ENCODE measurements at regions not wholly inside any gene's neighbourhood (a gene's known extent, or its start where the extent isn't known, plus 50 kb on each side); places are given as distances from the start of the nearest gene placed in this dataset.
A peak's percentile ranks its signal among the peaks of the same experiment; 100 is the strongest.

DNA sequence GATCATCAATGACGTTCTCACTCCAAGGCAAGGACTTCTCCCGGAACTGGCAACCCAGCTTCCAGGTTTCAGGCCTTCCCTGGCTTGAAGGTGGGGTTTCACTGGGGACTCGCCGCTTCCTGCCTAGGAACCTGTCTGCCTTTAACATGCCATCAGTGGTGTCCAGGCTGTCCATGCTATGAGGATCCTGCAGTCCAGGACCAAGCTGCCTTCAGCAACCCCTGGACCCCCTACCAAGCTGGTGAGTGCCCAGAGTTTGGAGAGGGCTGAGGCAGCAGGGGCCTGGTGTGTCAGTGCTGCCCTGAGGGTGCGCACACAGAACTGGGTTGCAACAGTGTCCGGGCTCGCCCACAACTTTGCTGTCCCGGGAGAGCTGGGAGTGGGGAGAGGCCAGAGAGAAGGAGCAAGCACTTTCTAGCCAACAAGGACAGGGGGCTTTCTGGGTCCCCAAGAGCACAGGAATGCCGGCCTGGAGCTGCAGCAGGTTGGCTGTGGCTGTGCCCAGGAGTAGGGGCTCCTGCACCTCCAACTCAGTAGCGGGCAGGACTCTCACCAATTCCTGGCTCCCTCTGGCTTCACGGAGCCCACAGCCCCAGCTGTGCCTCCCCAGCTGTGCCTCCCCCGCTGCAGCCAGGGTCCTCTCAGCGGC is 1563.2 kb upstream of the MIR17HG start:
- Histone ChIP-seq H3K4me1 (replicated peaks in 1 of 2) (no peaks in the 10 kb centered on the region), H3K27ac (no peak overlapping the region), H3K4me3 (no peak overlapping the region)
- no peak for ATAC-seq (replicated peaks in 6 of 8)
- in situ Hi-C loops (cut with MboI; ENCODE audit: low pct_unique_long_range_greater_than_20kb in 2 of 9, low sequenced_read_pairs in 9 of 9, unreplicated experiment in 9 of 9), result no loop called here
- WGBS, 10 experiments, result 10 to 100% (median 67%) methylated on average over 2 to 5 of the region's 13 CpGs; no CpG with 5 or more reads in 3 of the 10 experiments

DNA sequence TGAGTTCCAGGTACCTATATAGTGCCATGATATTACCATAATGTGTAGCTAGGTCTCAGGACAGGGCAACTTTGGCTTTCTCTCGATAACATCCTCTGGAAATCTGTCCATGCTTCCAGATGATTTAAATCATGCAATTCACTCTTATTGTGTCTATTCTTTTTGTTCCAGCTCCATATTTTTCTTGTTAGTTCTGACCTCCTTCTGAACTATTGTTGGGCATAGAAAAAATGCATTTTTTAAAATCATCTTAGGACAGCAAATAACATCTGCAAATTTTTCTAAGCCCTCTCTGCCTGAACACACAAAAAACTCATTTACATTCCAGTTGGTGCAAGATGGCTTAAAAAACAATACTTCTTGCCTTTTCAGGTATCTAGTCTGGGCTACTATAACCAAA is 1561.0 kb upstream of the MIR17HG start:
- 0 to 100% (median 89%) methylated on average over 1 of the region's 1 CpG; no CpG with 5 or more reads in 2 of the 10 experiments for WGBS, 10 experiments
- no peak for ATAC-seq (replicated peaks in 6 of 8)
- Histone ChIP-seq H3K4me1 (replicated peaks in 1 of 2) (no peaks in the 10 kb centered on the region), H3K27ac (no peak overlapping the region), H3K4me3 (no peak overlapping the region)
- in situ Hi-C loops (cut with MboI; ENCODE audit: low pct_unique_long_range_greater_than_20kb in 2 of 9, low sequenced_read_pairs in 9 of 9, unreplicated experiment in 9 of 9), result no loop called here

- H3K27ac ChIP-seq, result no peak overlapping the region
- no peaks in the 10 kb centered on the region for H3K4me1 ChIP-seq (replicated peaks in 1 of 2)
- no peak for ATAC-seq (replicated peaks in 6 of 8)
- H3K4me3 ChIP-seq, result no peak overlapping the region
- in situ Hi-C loops (cut with MboI; ENCODE audit: low pct_unique_long_range_greater_than_20kb in 2 of 9, low sequenced_read_pairs in 9 of 9, unreplicated experiment in 9 of 9), result no loop called here
Observed at GRCh38 chr13:89790696-89791095, 1556.8 kb upstream of the MIR17HG start.

DNA sequence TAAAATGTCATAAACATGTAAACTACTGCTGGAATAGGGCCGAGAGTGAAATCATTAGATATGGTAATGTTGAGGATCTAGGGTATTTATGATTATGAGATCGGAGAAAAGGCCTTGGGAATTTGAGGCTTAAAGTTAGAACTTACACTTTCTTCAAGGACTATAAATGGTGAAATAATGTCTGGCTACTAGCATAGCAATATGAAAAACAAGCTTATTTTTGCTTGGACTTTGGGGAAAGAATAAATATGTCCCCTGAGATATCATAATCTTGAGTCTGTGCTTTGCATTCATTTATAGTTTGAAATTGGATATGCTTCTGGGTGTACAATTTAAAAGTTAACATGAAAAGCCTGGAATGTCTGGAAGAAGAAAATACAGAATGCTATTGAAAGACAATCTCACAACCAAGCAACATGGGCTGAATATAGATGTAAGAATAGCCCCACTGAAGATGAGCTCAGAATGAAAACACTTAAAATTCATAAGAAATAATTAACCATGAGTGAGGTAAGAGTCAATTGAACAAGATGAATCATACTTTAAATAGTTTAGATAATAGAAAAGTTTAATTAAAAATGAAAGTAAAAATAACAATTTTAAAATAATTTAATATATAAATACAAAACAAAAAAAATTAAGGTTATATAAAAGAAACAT is 1555.4 kb upstream of the MIR17HG start:
- WGBS, 10 experiments, result 29 to 100% (median 94%) methylated on average over 1 to 2 of the region's 2 CpGs; no CpG with 5 or more reads in 1 of the 10 experiments
- ATAC-seq (replicated peaks in 6 of 8), result no peak
- H3K4me1 ChIP-seq (replicated peaks in 1 of 2), result no peaks in the 10 kb centered on the region
- no peak overlapping the region for H3K27ac ChIP-seq
- in situ Hi-C loops (cut with MboI; ENCODE audit: low pct_unique_long_range_greater_than_20kb in 2 of 9, low sequenced_read_pairs in 9 of 9, unreplicated experiment in 9 of 9), result no loop called here
- H3K4me3 ChIP-seq, result no peak overlapping the region

DNA sequence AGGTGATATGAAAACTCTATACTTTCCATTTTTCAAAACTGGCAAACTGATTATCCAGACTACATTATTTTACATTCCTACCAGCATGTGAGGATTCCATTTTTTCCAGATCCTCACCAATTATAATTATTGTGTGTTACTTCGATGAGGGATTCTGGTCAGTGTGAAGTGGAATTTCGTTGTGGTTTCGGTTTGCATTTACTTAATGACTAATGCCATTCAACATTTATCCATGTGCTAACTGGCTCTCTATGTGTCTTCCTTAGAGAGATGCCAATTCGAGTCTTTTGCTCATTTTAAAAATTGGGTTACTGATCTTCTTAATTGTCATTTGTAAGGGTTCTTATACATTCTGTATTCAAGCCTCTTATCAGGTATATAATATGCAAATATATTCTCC is 1551.3 kb upstream of the MIR17HG start:
- H3K27ac ChIP-seq, result no peak overlapping the region
- in situ Hi-C loops (cut with MboI; ENCODE audit: low pct_unique_long_range_greater_than_20kb in 2 of 9, low sequenced_read_pairs in 9 of 9, unreplicated experiment in 9 of 9), result no loop called here
- no peak for ATAC-seq (replicated peaks in 6 of 8)
- no peaks in the 10 kb centered on the region for H3K4me1 ChIP-seq (replicated peaks in 1 of 2)
- H3K4me3 ChIP-seq, result no peak overlapping the region
- 0 to 97% (median 83%) methylated on average over 1 to 4 of the region's 4 CpGs; no CpG with 5 or more reads in 1 of the 10 experiments for WGBS, 10 experiments

DNA sequence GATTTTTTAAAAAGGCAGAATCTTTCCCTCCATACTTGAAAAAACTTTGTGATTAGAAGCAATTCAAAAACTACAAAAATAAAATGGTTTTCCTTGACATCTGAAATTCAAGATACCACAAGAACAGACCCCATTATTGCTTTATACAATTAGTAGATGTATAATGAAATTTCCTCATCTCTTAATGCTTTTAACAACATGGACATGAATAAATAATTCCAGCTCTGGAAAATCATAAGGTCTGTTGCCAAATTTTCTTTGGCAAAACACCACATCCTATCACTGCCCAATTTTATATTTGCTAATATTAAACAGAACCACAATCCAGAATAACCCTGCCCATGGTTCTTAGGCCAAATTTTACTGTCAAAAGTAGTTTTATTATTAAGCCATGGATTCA is 1543.6 kb upstream of the MIR17HG start:
- in situ Hi-C loops (cut with MboI; ENCODE audit: low pct_unique_long_range_greater_than_20kb in 2 of 9, low sequenced_read_pairs in 9 of 9, unreplicated experiment in 9 of 9), result no loop called here
- no peaks in the 10 kb centered on the region for H3K4me1 ChIP-seq (replicated peaks in 1 of 2)
- H3K27ac ChIP-seq, result no peak overlapping the region
- no peak overlapping the region for H3K4me3 ChIP-seq
- no peak for ATAC-seq (replicated peaks in 6 of 8)

- no peak for ATAC-seq (replicated peaks in 6 of 8)
- H3K4me1 ChIP-seq (replicated peaks in 1 of 2), result no peaks in the 10 kb centered on the region
- 6 to 100% (median 81%) methylated on average over 2 to 4 of the region's 4 CpGs for WGBS, 10 experiments
- no peak overlapping the region for H3K27ac ChIP-seq
- H3K4me3 ChIP-seq, result no peak overlapping the region
- in situ Hi-C loops (cut with MboI; ENCODE audit: low pct_unique_long_range_greater_than_20kb in 2 of 9, low sequenced_read_pairs in 9 of 9, unreplicated experiment in 9 of 9), result no loop called here
Observed at GRCh38 chr13:89806594-89806993, 1540.9 kb upstream of the MIR17HG start.

DNA sequence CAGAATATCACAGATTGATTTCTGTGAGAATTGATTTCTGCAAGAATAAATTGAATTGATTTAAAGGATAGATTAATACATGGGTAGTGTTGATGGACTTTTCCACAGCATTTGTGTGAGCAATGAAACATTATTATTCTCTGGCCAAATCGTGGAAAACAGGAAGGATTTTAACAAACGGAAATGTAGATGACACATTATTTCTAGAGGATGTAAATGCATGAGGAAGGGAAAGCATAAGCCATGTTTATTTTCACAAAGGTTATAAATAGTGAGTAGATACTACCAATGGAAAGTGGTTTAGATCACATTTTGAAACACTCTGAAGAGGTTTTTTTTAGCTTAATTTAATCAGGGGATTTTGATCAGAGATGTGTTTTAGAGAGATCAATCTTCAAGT is 1534.6 kb upstream of the MIR17HG start:
- H3K27ac ChIP-seq, result no peak overlapping the region
- H3K4me3 ChIP-seq, result no peak overlapping the region
- 0 to 100% (median 80%) methylated on average over 2 of the region's 2 CpGs; no CpG with 5 or more reads in 2 of the 10 experiments for WGBS, 10 experiments
- ATAC-seq (replicated peaks in 6 of 8), result no peak
- in situ Hi-C loops (cut with MboI; ENCODE audit: low pct_unique_long_range_greater_than_20kb in 2 of 9, low sequenced_read_pairs in 9 of 9, unreplicated experiment in 9 of 9), result no loop called here
- H3K4me1 ChIP-seq (replicated peaks in 1 of 2), result no peaks in the 10 kb centered on the region

DNA sequence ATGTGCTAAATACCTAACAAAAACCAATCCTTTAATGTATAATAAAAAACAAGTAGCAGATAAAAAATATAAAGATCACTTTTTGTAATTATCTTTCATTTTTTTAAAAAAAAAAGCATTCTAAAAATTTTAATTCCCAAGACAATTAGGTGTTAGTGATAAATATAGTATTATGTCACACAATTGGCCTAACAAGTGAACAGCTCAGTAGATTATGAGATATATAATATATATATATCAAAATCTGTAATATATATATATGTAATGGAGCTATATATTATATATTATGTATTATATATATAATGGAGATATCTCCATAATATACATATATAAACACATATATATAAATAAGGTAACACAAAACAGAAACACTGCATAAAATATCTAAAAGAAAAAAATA is 1531.1 kb upstream of the MIR17HG start:
- Histone ChIP-seq H3K4me1 (replicated peaks in 1 of 2) (no peaks in the 10 kb centered on the region), H3K27ac (no peak overlapping the region), H3K4me3 (no peak overlapping the region)
- in situ Hi-C loops (cut with MboI; ENCODE audit: low pct_unique_long_range_greater_than_20kb in 2 of 9, low sequenced_read_pairs in 9 of 9, unreplicated experiment in 9 of 9), result no loop called here
- ATAC-seq (replicated peaks in 6 of 8), result no peak

- H3K4me3 ChIP-seq, result no peak overlapping the region
- in situ Hi-C loops (cut with MboI; ENCODE audit: low pct_unique_long_range_greater_than_20kb in 2 of 9, low sequenced_read_pairs in 9 of 9, unreplicated experiment in 9 of 9), result no loop called here
- ATAC-seq (replicated peaks in 6 of 8), result peak in 1 of 8 experiments; percentile 48
- peaks cover 0 to 2% of the 10 kb centered on the region in 2 donors for H3K4me1 ChIP-seq (replicated peaks in 1 of 2)
- no peak overlapping the region for H3K27ac ChIP-seq
- WGBS, 10 experiments, result 33 to 74% (median 60%) methylated on average over 2 to 4 of the region's 4 CpGs; no CpG with 5 or more reads in 4 of the 10 experiments
Observed at GRCh38 chr13:89822467-89822866, 1525.0 kb upstream of the MIR17HG start.

DNA sequence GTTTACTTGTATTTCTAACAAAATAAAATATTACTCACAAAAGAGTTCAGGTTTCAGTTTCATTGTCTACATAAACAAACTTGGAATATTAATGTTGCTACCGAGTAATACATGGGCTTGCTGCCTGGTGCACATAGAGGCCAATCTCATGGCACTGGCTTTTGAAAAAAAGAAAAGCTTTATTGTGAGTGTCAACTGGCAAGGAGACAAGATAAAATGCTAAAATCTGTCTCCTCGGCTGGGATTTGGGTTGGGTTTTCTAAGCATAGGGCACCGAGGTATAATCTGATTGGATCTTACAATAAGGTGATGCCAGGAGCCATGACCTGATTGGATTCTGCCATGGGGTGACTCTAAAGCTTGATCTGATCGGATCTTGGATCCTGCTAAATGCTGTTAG is 1519.9 kb upstream of the MIR17HG start:
- no peak for ATAC-seq (replicated peaks in 6 of 8)
- WGBS, 10 experiments, result 0 to 90% (median 80%) methylated on average over 1 to 4 of the region's 4 CpGs; no CpG with 5 or more reads in 1 of the 10 experiments
- Histone ChIP-seq H3K4me1 (replicated peaks in 1 of 2) (no peaks in the 10 kb centered on the region), H3K4me3 (no peak overlapping the region), H3K27ac (no peak overlapping the region)
- in situ Hi-C loops (cut with MboI; ENCODE audit: low pct_unique_long_range_greater_than_20kb in 2 of 9, low sequenced_read_pairs in 9 of 9, unreplicated experiment in 9 of 9), result no loop called here

- Histone ChIP-seq H3K4me3 (no peak overlapping the region), H3K4me1 (replicated peaks in 1 of 2) (no peaks in the 10 kb centered on the region), H3K27ac (no peak overlapping the region)
- WGBS, 10 experiments, result 21 to 100% (median 80%) methylated on average over 1 to 3 of the region's 3 CpGs
- in situ Hi-C loops (cut with MboI; ENCODE audit: low pct_unique_long_range_greater_than_20kb in 2 of 9, low sequenced_read_pairs in 9 of 9, unreplicated experiment in 9 of 9), result no loop called here
- ATAC-seq (replicated peaks in 6 of 8), result no peak
Observed at GRCh38 chr13:89828506-89828905, 1519.0 kb upstream of the MIR17HG start.

GRCh38 chr13:89831157-89831556 is 1516.3 kb upstream of the MIR17HG start:
- ATAC-seq (replicated peaks in 6 of 8), result no peak
- in situ Hi-C loops (cut with MboI; ENCODE audit: low pct_unique_long_range_greater_than_20kb in 2 of 9, low sequenced_read_pairs in 9 of 9, unreplicated experiment in 9 of 9), result no loop called here
- H3K4me3 ChIP-seq, result no peak overlapping the region
- 5 to 90% (median 67%) methylated on average over 1 to 3 of the region's 3 CpGs for WGBS, 10 experiments
- no peak overlapping the region for H3K27ac ChIP-seq
- no peaks in the 10 kb centered on the region for H3K4me1 ChIP-seq (replicated peaks in 1 of 2)

GRCh38 chr13:89832827-89833226 is 1514.7 kb upstream of the MIR17HG start:
- no peak overlapping the region for H3K27ac ChIP-seq
- no peaks in the 10 kb centered on the region for H3K4me1 ChIP-seq (replicated peaks in 1 of 2)
- H3K4me3 ChIP-seq, result no peak overlapping the region
- in situ Hi-C loops (cut with MboI; ENCODE audit: low pct_unique_long_range_greater_than_20kb in 2 of 9, low sequenced_read_pairs in 9 of 9, unreplicated experiment in 9 of 9), result no loop called here
- no peak for ATAC-seq (replicated peaks in 6 of 8)
- 5 to 64% (median 29%) methylated on average over 1 to 2 of the region's 2 CpGs; no CpG with 5 or more reads in 3 of the 10 experiments for WGBS, 10 experiments
